Cerebellar nuclear complex (tissue), 1 donor: ENCODE measurements at regions not wholly inside any gene's neighbourhood (a gene's known extent, or its start where the extent isn't known, plus 50 kb on each side); places are given as distances from the start of the nearest gene placed in this dataset.

ENCODE experiments used
- DNase-seq, 2 experiments: peaks; one replicate each; lab custom pipeline; 2025; lab: John Stamatoyannopoulos, UW

GRCh38 chr16:85291302-85292148 is 179.3 kb upstream of the CIBAR2 start:
- DNase-seq, result no peak

- DNase-seq, result no peak
These were observed 181.2 kb upstream of the CIBAR2 start for GRCh38 chr16:85293458-85293857.

- DNase-seq, result no peak
These were observed 181.8 kb upstream of the CIBAR2 start for GRCh38 chr16:85293904-85294642.

- no peak for DNase-seq
These were observed 182.7 kb upstream of the CIBAR2 start for GRCh38 chr16:85294810-85295508.

GRCh38 chr16:85296859-85297660 is 184.8 kb upstream of the CIBAR2 start:
- DNase-seq, result no peak

GRCh38 chr16:85297881-85298280 is 185.6 kb upstream of the CIBAR2 start:
- DNase-seq, result no peak

GRCh38 chr16:85300406-85300968 is 188.2 kb upstream of the CIBAR2 start:
- DNase-seq, result no peak

GRCh38 chr16:85301231-85301630 is 189.0 kb upstream of the CIBAR2 start:
- no peak for DNase-seq

GRCh38 chr16:85302018-85302847 is 190.0 kb upstream of the CIBAR2 start:
- no peak for DNase-seq

- DNase-seq, result no peak
These were observed 190.6 kb upstream of the CIBAR2 start for GRCh38 chr16:85302848-85303353.

- no peak for DNase-seq
These were observed 191.1 kb upstream of the CIBAR2 start for GRCh38 chr16:85303354-85303883.

GRCh38 chr16:85304337-85304736 is 192.1 kb upstream of the CIBAR2 start:
- DNase-seq, result no peak

GRCh38 chr16:85306071-85306792 is 194.0 kb upstream of the CIBAR2 start:
- no peak for DNase-seq

GRCh38 chr16:85306793-85307551 is 194.7 kb upstream of the CIBAR2 start:
- DNase-seq, result no peak

- no peak for DNase-seq
These were observed 195.5 kb upstream of the CIBAR2 start for GRCh38 chr16:85307552-85308364.

- DNase-seq, result no peak
These were observed 196.6 kb upstream of the CIBAR2 start for GRCh38 chr16:85308611-85309540.
